HEK293T (cell line): ENCODE measurements at regions not wholly inside any gene's neighbourhood (a gene's known extent, or its start where the extent isn't known, plus 50 kb on each side); places are given as distances from the start of the nearest gene placed in this dataset.

Source experiments
- CTCF ChIA-PET: fragments of 350-600 bp; formaldehyde crosslinking; extraction: SDS; loops from one replicate; lab custom pipeline; 2021; ENCODE audit warnings: antibody characterized with exemption, inconsistent platforms; lab: Yijun Ruan, JAX
- POLR2A ChIA-PET: fragments of 350-600 bp; formaldehyde crosslinking; extraction: SDS; loops from one replicate; lab custom pipeline; 2020; ENCODE audit warnings: antibody characterized with exemption, inconsistent platforms; lab: Yijun Ruan, JAX
- DNase-seq: peaks from one replicate; pipeline ENCODE4 v3.0.0; 2012; ENCODE audit warnings: mixed read lengths; ENCODE audit errors: extremely low spot score
- ARNT ChIP-seq: fragments of 450-650 bp; IDR thresholded peaks from 2 replicates; pipeline ENCODE4 v1.6.1; 2017; ENCODE audit warnings: mild to moderate bottlenecking
- BHLHE40 ChIP-seq: fragments of 450-650 bp; IDR thresholded peaks from 2 replicates; pipeline ENCODE4 v1.6.1; 2016; ENCODE audit warnings: mild to moderate bottlenecking, moderate library complexity, borderline replicate concordance
- CTBP1 ChIP-seq: fragments of 450-650 bp; IDR thresholded peaks from 2 replicates; pipeline ENCODE4 v1.6.1; 2016; ENCODE audit warnings: borderline replicate concordance
- ELF4 ChIP-seq: fragments of 450-650 bp; IDR thresholded peaks from 2 replicates; pipeline ENCODE4 v1.6.1; 2017; ENCODE audit warnings: antibody characterized with exemption
- FOXA1 ChIP-seq: fragments of 450-650 bp; IDR thresholded peaks from 2 replicates; pipeline ENCODE4 v1.6.1; 2016; ENCODE audit warnings: mild to moderate bottlenecking
- FOXK2 ChIP-seq: fragments of 450-650 bp; IDR thresholded peaks from 2 replicates; pipeline ENCODE4 v1.6.1; 2016; ENCODE audit warnings: mild to moderate bottlenecking
- FOXM1 ChIP-seq: fragments of 450-650 bp; IDR thresholded peaks from 2 replicates; pipeline ENCODE4 v1.6.1; 2017; ENCODE audit warnings: mild to moderate bottlenecking, borderline replicate concordance
- HDGF ChIP-seq: fragments of 450-650 bp; IDR thresholded peaks from 2 replicates; pipeline ENCODE4 v1.6.1; 2017; ENCODE audit warnings: antibody characterized with exemption, borderline replicate concordance
- L3MBTL2 ChIP-seq: fragments of 450-650 bp; conservative IDR thresholded peaks from 2 replicates; pipeline ENCODE4 v1.6.1; 2016; ENCODE audit warnings: mild to moderate bottlenecking
- LEF1 ChIP-seq: fragments of 450-650 bp; IDR thresholded peaks from 2 replicates; pipeline ENCODE4 v1.6.1; 2017; ENCODE audit warnings: mild to moderate bottlenecking, borderline replicate concordance
- NFRKB ChIP-seq: fragments of 450-650 bp; IDR thresholded peaks from 2 replicates; pipeline ENCODE4 v1.6.1; 2016; ENCODE audit warnings: mild to moderate bottlenecking, moderate library complexity
- PKNOX1 ChIP-seq: fragments of 450-650 bp; IDR thresholded peaks from 2 replicates; pipeline ENCODE4 v1.6.1; 2016
- SP1 ChIP-seq: fragments of 450-650 bp; IDR thresholded peaks from 2 replicates; pipeline ENCODE4 v1.6.1; 2017
- SUZ12 ChIP-seq: fragments of 450-650 bp; IDR thresholded peaks from 2 replicates; pipeline ENCODE4 v1.6.1; 2016; ENCODE audit warnings: mild to moderate bottlenecking
- TARDBP ChIP-seq: fragments of 450-650 bp; IDR thresholded peaks from 2 replicates; pipeline ENCODE4 v1.6.1; 2016
- ZNF384 ChIP-seq: fragments of 450-650 bp; IDR thresholded peaks from 2 replicates; pipeline ENCODE4 v1.6.1; 2016

- ChIA-PET CTCF (no interaction called here), POLR2A (no interaction called here)
- no peak for DNase-seq
- no peak for TF ChIP-seq HDGF
- no peak for TF ChIP-seq SUZ12
- TF ChIP-seq BHLHE40, result no peak
- TF ChIP-seq L3MBTL2, result no peak
- TF ChIP-seq FOXA1, result no peak
- TF ChIP-seq PKNOX1, result no peak
Measured at GRCh38 chr12:93272997-93273396, 104.7 kb upstream of the NUDT4 start.

- no peak for DNase-seq
- ChIA-PET POLR2A (no interaction called here), CTCF (no interaction called here)
- no peak for TF ChIP-seq CTBP1
Measured at GRCh38 chr12:93273834-93274564, 103.7 kb upstream of the NUDT4 start.

- CTCF ChIA-PET, result no interaction called here
- POLR2A ChIA-PET, result no interaction called here
- no peak for DNase-seq
- TF ChIP-seq ELF4, result no peak
- TF ChIP-seq PKNOX1, result no peak
- TF ChIP-seq HDGF, result no peak
- TF ChIP-seq SUZ12, result no peak
- no peak for TF ChIP-seq NFRKB
- TF ChIP-seq FOXM1, result no peak
- TF ChIP-seq TARDBP, result no peak
- no peak for TF ChIP-seq L3MBTL2
- TF ChIP-seq SP1, result no peak
- TF ChIP-seq FOXK2, result no peak
- no peak for TF ChIP-seq BHLHE40
Measured at GRCh38 chr12:93274937-93275336, 102.8 kb upstream of the NUDT4 start.

GRCh38 chr12:93275589-93275988 lies 102.1 kb upstream of the NUDT4 start:
- DNase-seq, result no peak
- TF ChIP-seq ARNT (no peak), SP1 (no peak), FOXK2 (no peak), LEF1 (no peak), FOXA1 (no peak), CTBP1 (no peak), FOXM1 (no peak), NFRKB (no peak), L3MBTL2 (no peak), TARDBP (no peak), BHLHE40 (no peak), ELF4 (no peak), PKNOX1 (no peak), SUZ12 (no peak)
- POLR2A ChIA-PET, result no interaction called here
- CTCF ChIA-PET, result no interaction called here

- DNase-seq, result no peak
- POLR2A ChIA-PET, result no interaction called here
- no peak for TF ChIP-seq TARDBP
- TF ChIP-seq FOXM1, result no peak
- no peak for TF ChIP-seq ELF4
- no peak for TF ChIP-seq BHLHE40
- TF ChIP-seq SUZ12, result no peak
- no peak for TF ChIP-seq NFRKB
- TF ChIP-seq ZNF384, result no peak
- TF ChIP-seq ARNT, result no peak
- TF ChIP-seq FOXA1, result no peak
- TF ChIP-seq FOXK2, result no peak
- no peak for TF ChIP-seq PKNOX1
- no peak for TF ChIP-seq LEF1
- CTCF ChIA-PET, result no interaction called here
Measured at GRCh38 chr12:93279565-93280412, 97.9 kb upstream of the NUDT4 start.

- ChIA-PET CTCF (no interaction called here), POLR2A (no interaction called here)
Measured at GRCh38 chr12:93287149-93287548, 90.6 kb upstream of the NUDT4 start.

More at GRCh38 chr12:93287149-93287548, 90.6 kb upstream of the NUDT4 start:
- TF ChIP-seq SP1 (no peak), ELF4 (no peak), ARNT (no peak), FOXM1 (no peak), FOXA1 (no peak), TARDBP (no peak), FOXK2 (no peak), CTBP1 (no peak), L3MBTL2 (no peak), PKNOX1 (no peak), BHLHE40 (no peak), ZNF384 (no peak), LEF1 (no peak), HDGF (no peak), NFRKB (no peak)
- no peak for DNase-seq
